K562 (cell line): ENCODE measurements at regions not wholly inside any gene's neighbourhood (a gene's known extent, or its start where the extent isn't known, plus 50 kb on each side); places are given as distances from the start of the nearest gene placed in this dataset.

Experiments
- ATAC-seq: fragments of 200-7000 bp; cut with Tn5 transposase; 3 replicates; pipeline ENCODE4 v1.9.1; 2020; ENCODE audit warnings: moderate library complexity
- BruUV-seq: library from RNA; stranded (reverse); fragments of 400-500 nt; replicated peaks from 2 replicates; lab custom pipeline; 2021; lab: Mats Ljungman, UMichigan
- CTCF ChIA-PET: fragments of 300-600 bp; formaldehyde crosslinking; extraction: SDS; loops from one replicate; lab custom pipeline; 2021; ENCODE audit warnings: low intra/inter-chr PET ratio; lab: Yijun Ruan, JAX
- POLR2A ChIA-PET: fragments of 300-600, 350-650 bp; sonication (Branson Sonifier 250); formaldehyde crosslinking; extraction: SDS; loops from one replicate; lab custom pipeline; 2021; ENCODE audit warnings: antibody characterized with exemption, inconsistent platforms; lab: Yijun Ruan, JAX
- DNase-seq, 4 experiments: peaks; one replicate each; pipeline versions ENCODE4 v3.0.0 to v3.0.0-alpha.2; 2011 to 2018; ENCODE audit warnings: low spot score in 3 of 4, mixed read lengths in 3 of 4; ENCODE audit errors: extremely low read depth in 1 of 4
- FAIRE-seq: peaks from 2 replicates; lab custom pipeline; 2011; peaks lifted over from hg19 to GRCh38; lab: Jason Lieb, UNC
- H2AFZ ChIP-seq: 2 replicates; pipeline ENCODE4 v1.6.0; 2011; ENCODE audit warnings: low read depth, low read length, control low read depth, inconsistent platforms
- H3K27ac ChIP-seq: fragments of 200-600 bp; 3 replicates; pipeline ENCODE4 v1.8.0; 2011; ENCODE audit warnings: low read depth, mild to moderate bottlenecking, control low read depth, inconsistent platforms, low read length, moderate library complexity, mixed read lengths; ENCODE audit errors: extremely low read depth
- H3K27me3 ChIP-seq, 2 experiments: fragments of 300-600 bp in 1 of 2; 2 replicates in 1 of 2; 3 replicates in 1 of 2; pipeline versions ENCODE4 v1.6.0 to v1.8.0; 2011; ENCODE audit warnings: inconsistent platforms in 2 of 2, low read length in 2 of 2, mild to moderate bottlenecking in 1 of 2, mixed read lengths in 1 of 2, moderate library complexity in 1 of 2; ENCODE audit not compliant: control insufficient read depth in 2 of 2, insufficient read depth in 2 of 2
- H3K36me3 ChIP-seq: fragments of 300-600 bp; 3 replicates; pipeline ENCODE4 v1.8.0; 2011; ENCODE audit warnings: mild to moderate bottlenecking, low read length, inconsistent platforms; ENCODE audit not compliant: control insufficient read depth, insufficient read depth
- H3K4me1 ChIP-seq, 2 experiments: fragments of 200-600 bp in 1 of 2; replicated peaks in 1 of 2; 2 replicates in 1 of 2; 3 replicates in 1 of 2; pipeline versions ENCODE4 v1.5.1 to v1.8.0; 2011; ENCODE audit warnings: inconsistent platforms in 2 of 2, low read length in 2 of 2, mild to moderate bottlenecking in 1 of 2, mixed read lengths in 1 of 2, moderate library complexity in 1 of 2; ENCODE audit not compliant: control insufficient read depth in 2 of 2, insufficient read depth in 2 of 2
- H3K4me2 ChIP-seq: 2 replicates; pipeline ENCODE4 v1.6.1; 2011; ENCODE audit warnings: low read length, control low read depth, inconsistent platforms, mixed read lengths; ENCODE audit not compliant: insufficient read depth
- H3K4me3 ChIP-seq: fragments of 200-600 bp; sonication (generic), shearing (Covaris generic); 2 replicates; pipeline ENCODE4 v1.5.1; 2016; ENCODE audit warnings: control low read depth, inconsistent platforms
- H3K79me2 ChIP-seq: fragments of 200-600 bp; 3 replicates; pipeline ENCODE4 v1.8.0; 2011; ENCODE audit warnings: low read length, inconsistent platforms; ENCODE audit not compliant: control insufficient read depth, insufficient read depth
- H3K9ac ChIP-seq, 2 experiments: 2 replicates each; pipeline versions ENCODE4 v1.6.0 to v1.6.1; 2011; ENCODE audit warnings: low read depth in 2 of 2, low read length in 2 of 2, control low read depth in 1 of 2, inconsistent platforms in 1 of 2, mild to moderate bottlenecking in 1 of 2, mixed read lengths in 1 of 2; ENCODE audit not compliant: insufficient read depth in 1 of 2
- H3K9me1 ChIP-seq: one replicate; pipeline ENCODE4 v1.6.0; 2011; ENCODE audit warnings: inconsistent platforms, mild to moderate bottlenecking, low read length, moderate library complexity; ENCODE audit not compliant: control insufficient read depth, insufficient read depth
- H3K9me3 ChIP-seq: replicated peaks from 2 replicates; pipeline ENCODE4 v1.5.1; 2011; ENCODE audit warnings: low read depth, low read length, inconsistent platforms; ENCODE audit not compliant: control insufficient read depth, insufficient read depth
- H4K20me1 ChIP-seq: replicated peaks from 2 replicates; pipeline ENCODE4 v1.6.1; 2011; ENCODE audit warnings: low read length, inconsistent platforms, mixed read lengths; ENCODE audit not compliant: control insufficient read depth, insufficient read depth
- DPF2 ChIP-seq: fragments of 450-650 bp; IDR thresholded peaks from 2 replicates; pipeline ENCODE4 v1.6.1; 2016
- FOXA3 ChIP-seq, 2 experiments: fragments of 450-650 bp in 1 of 2; sonication (generic) in 1 of 2; formaldehyde crosslinking; IDR thresholded peaks in 1 of 2; conservative IDR thresholded peaks in 1 of 2; 2 replicates each; pipeline versions ENCODE4 v1.4.0 to v1.8.0; 2020 to 2022; ENCODE audit warnings: mild to moderate bottlenecking in 2 of 2, missing genetic modification reagents in 1 of 2
- SPI1 ChIP-seq: IDR thresholded peaks from 2 replicates; pipeline ENCODE4 v1.6.1; 2011; ENCODE audit warnings: low read depth, low read length, control low read depth, borderline replicate concordance
- ZNF699 ChIP-seq: fragments of 250-450 bp; sonication (Bioruptor Pico); IDR thresholded peaks from 2 replicates; pipeline ENCODE4 v1.8.0; 2021; ENCODE audit warnings: mild to moderate bottlenecking, moderate library complexity; ENCODE audit not compliant: insufficient replicate concordance
- WGBS: fragments of 100-300 bp; shearing (Covaris generic); methylation state at CpG from one replicate; pipeline ENCODE4 v1.1.6; 2016; ENCODE audit warnings: low coverage, mixed read lengths; ENCODE audit not compliant: insufficient coverage; ENCODE audit errors: missing lambda C conversion rate; 5-methylcytosine and 5-hydroxymethylcytosine counted together
- in situ Hi-C: fragments of 300-500 bp; cut with MboI; formaldehyde crosslinking; loops from 4 replicates; pipeline ENCODE4 v1.15.0; 2018; ENCODE audit warnings: inconsistent platforms, mixed read lengths
- intact Hi-C: fragments of 100-400 bp; cut with micrococcal nuclease; formaldehyde crosslinking; loops from 2 replicates; pipeline ENCODE4 v1.14.2; 2022
- TF ChIP-seq, protein P1 (sequence below): fragments of 250-450 bp; sonication (Bioruptor Pico); IDR thresholded peaks from 2 replicates; pipeline ENCODE4 v1.6.1; 2021; ENCODE audit warnings: mild to moderate bottlenecking
- TF ChIP-seq, protein P2 (sequence below), 3 experiments: IDR thresholded peaks in 2 of 3; conservative IDR thresholded peaks in 1 of 3; 2 replicates each; pipeline ENCODE4 v1.5.1; 2011 to 2012; ENCODE audit warnings: low read length in 3 of 3, mild to moderate bottlenecking in 3 of 3, control low read depth in 2 of 3, improper control_type of control experiment in 1 of 3, inconsistent platforms in 1 of 3, low read depth in 1 of 3, mixed read lengths in 1 of 3, moderate library complexity in 1 of 3; ENCODE audit not compliant: insufficient read depth in 2 of 3

GRCh38 chr5:87074072-87074471 is 193.6 kb upstream of the RASA1 start (continued):
- TF ChIP-seq, protein P1, sequence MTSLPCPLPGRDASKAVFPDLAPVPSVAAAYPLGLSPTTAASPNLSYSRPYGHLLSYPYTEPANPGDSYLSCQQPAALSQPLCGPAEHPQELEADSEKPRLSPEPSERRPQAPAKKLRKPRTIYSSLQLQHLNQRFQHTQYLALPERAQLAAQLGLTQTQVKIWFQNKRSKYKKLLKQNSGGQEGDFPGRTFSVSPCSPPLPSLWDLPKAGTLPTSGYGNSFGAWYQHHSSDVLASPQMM (CRISPR knock-in tag): no peak
- TF ChIP-seq, protein P2, sequence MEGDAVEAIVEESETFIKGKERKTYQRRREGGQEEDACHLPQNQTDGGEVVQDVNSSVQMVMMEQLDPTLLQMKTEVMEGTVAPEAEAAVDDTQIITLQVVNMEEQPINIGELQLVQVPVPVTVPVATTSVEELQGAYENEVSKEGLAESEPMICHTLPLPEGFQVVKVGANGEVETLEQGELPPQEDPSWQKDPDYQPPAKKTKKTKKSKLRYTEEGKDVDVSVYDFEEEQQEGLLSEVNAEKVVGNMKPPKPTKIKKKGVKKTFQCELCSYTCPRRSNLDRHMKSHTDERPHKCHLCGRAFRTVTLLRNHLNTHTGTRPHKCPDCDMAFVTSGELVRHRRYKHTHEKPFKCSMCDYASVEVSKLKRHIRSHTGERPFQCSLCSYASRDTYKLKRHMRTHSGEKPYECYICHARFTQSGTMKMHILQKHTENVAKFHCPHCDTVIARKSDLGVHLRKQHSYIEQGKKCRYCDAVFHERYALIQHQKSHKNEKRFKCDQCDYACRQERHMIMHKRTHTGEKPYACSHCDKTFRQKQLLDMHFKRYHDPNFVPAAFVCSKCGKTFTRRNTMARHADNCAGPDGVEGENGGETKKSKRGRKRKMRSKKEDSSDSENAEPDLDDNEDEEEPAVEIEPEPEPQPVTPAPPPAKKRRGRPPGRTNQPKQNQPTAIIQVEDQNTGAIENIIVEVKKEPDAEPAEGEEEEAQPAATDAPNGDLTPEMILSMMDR (IDR thresholded peaks at IDR 0.05 in 2 of 3, conservative IDR thresholded peaks at IDR 0.05 in 1 of 3; ENCODE audit: insufficient read depth in 2 of 3, low read depth in 1 of 3, low read length in 3 of 3): no peak

- peak; percentile 66 for FAIRE-seq
- no peaks in the 10 kb centered on the region for H3K9me1 ChIP-seq
- no peak for TF ChIP-seq ZNF699 (CRISPR knock-in tag)
- TF ChIP-seq DPF2: no peak
- TF ChIP-seq FOXA3 (CRISPR knock-in tag; conservative IDR thresholded peaks at IDR 0.05 in 1 of 2, IDR thresholded peaks at IDR 0.05 in 1 of 2): peak in 1 of 2 experiments; percentile 17; a peak in 1 of 4 replicates
- TF ChIP-seq SPI1: 0 out of 2 replicates have a peak, but pooled peaks have one; percentile 30
- in situ Hi-C loops (no loop called here), intact Hi-C loops (loop anchor here (5.0 kb wide), 2 partner anchors 317 to 337 kb away; partner anchors contain the start of gene CCNH)
- peak overlapping the region; percentile 46; the same call in 1 of the 3 replicates for H3K27ac ChIP-seq
- H3K27me3 ChIP-seq: no peaks in the 10 kb centered on the region
- peak in 2 of 4 experiments; percentile 7 to 28 for DNase-seq
- POLR2A ChIA-PET: interaction anchor here (0.5 to 1.1 kb wide), 2 partner anchors 21 to 153 kb away, joined by 3 read pairs; no protein-coding TSS in a partner anchor
- H3K4me1 ChIP-seq: peaks cover 0 to 6% of the 10 kb centered on the region in 2 experiments; a peak in 2 of 5 replicates
- H2AFZ ChIP-seq: peak overlapping the region; percentile 80
- H3K79me2 ChIP-seq: no peaks in the 10 kb centered on the region
- 0 out of 2 replicates have a peak overlapping the region, but pooled peaks have one; percentile 3 for H3K4me2 ChIP-seq
- no peaks in the 10 kb centered on the region for H3K9me3 ChIP-seq
- H3K4me3 ChIP-seq: no peak overlapping the region
- peak; percentile 63 for ATAC-seq
- H3K36me3 ChIP-seq: no peaks in the 10 kb centered on the region
- CTCF ChIA-PET: no interaction called here
- BruUV-seq: no TSS peak
- no peak overlapping the region; a peak in 1 of 4 replicates for H3K9ac ChIP-seq
- 17% methylated on average over 2 of the region's 2 CpGs for WGBS
- H4K20me1 ChIP-seq: no peaks in the 10 kb centered on the region
Observed at GRCh38 chr5:87074934-87075541, 192.6 kb upstream of the RASA1 start.
